ENCODE measurements at regions not wholly inside any gene's neighbourhood (a gene's known extent, or its start where the extent isn't known, plus 50 kb on each side); places are given as distances from the start of the nearest gene placed in this dataset.
"Not testable (repeated sequence)": the region's sequence is repeated elsewhere in the genome, so short reads cannot be mapped to it uniquely, and the experiment has no call there.

DNA sequence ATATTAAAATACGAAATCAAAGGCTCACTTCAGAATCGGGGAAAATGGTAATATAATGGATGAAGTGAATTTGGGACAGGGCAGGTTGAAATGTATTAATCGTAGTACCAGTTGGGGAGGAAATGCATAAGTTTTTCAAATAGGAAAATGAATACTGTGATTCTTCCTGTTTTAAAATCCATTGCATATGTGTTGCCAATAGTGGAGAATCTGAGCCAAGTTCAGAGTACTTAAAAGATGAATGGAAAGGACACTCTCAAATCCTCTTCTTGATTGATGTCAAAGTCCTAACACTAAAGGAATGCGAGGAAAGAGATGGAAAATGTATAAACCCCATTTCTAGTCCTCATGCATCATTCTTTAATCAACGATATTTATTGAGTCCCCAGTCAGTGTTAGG, 160.9 kb upstream of the CCNG1 start:
- peaks cover 0 to 5% (median 4%) of the 10 kb centered on the region in 5 donors for H3K9me3 Mint-ChIP-seq

DNA sequence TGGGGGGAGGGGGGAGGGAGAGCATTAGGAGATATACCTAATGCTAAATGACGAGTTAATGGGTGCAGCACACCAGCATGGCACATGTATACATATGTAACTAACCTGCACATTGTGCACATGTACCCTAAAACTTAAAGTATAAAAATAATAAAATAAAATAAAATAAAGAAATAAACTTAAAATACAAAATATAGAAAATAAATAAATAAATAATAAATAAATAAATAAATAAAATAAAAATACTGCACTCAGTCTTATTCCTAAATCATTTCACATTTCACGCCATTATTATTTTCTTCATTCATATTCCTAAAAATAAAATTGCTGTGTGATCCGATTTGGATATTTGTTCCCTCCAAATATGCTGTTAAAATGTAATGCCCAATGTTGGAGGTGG, 156.5 kb upstream of the CCNG1 start:
- POLR2A ChIA-PET; H3K36me3 Mint-ChIP-seq; DNase-seq; H3K27ac ChIP-seq (ENCODE audit: low read depth, low read length); H3K27me3 Mint-ChIP-seq; H3K4me3 Mint-ChIP-seq; H3K27ac Mint-ChIP-seq; H3K4me1 ChIP-seq (ENCODE audit: insufficient read depth, low read length); H3K4me3 ChIP-seq (ENCODE audit: low read length); H3K27me3 ChIP-seq (ENCODE audit: insufficient read depth, low read length, poor library complexity, severe bottlenecking); H3K9me3 ChIP-seq (ENCODE audit: low read length); H3K4me1 Mint-ChIP-seq; H3K9me3 Mint-ChIP-seq; CTCF ChIA-PET; H3K36me3 ChIP-seq (ENCODE audit: insufficient read depth, low read length): not testable (repeated sequence)

More for the DNA sequence above, 160.9 kb upstream of the CCNG1 start:
- no peak overlapping the region for H3K27ac ChIP-seq (ENCODE audit: low read depth, low read length)
- DNase-seq, result no peak
- ChIA-PET CTCF (no interaction called here), POLR2A (no interaction called here)
- no peaks in the 10 kb centered on the region for H3K4me1 Mint-ChIP-seq
- H3K36me3 ChIP-seq (ENCODE audit: insufficient read depth, low read length), result no peaks in the 10 kb centered on the region
- H3K4me3 Mint-ChIP-seq, result no peak overlapping the region
- no peaks in the 10 kb centered on the region for H3K36me3 Mint-ChIP-seq
- no peak overlapping the region for H3K27ac Mint-ChIP-seq
- H3K4me3 ChIP-seq (ENCODE audit: low read length), result no peak overlapping the region
- peaks cover 0 to 2% of the 10 kb centered on the region in 2 donors for H3K27me3 Mint-ChIP-seq
- no peaks in the 10 kb centered on the region for H3K4me1 ChIP-seq (ENCODE audit: insufficient read depth, low read length)
- no peaks in the 10 kb centered on the region for H3K27me3 ChIP-seq (ENCODE audit: insufficient read depth, low read length, poor library complexity, severe bottlenecking)
- no peaks in the 10 kb centered on the region for H3K9me3 ChIP-seq (ENCODE audit: low read length)

DNA sequence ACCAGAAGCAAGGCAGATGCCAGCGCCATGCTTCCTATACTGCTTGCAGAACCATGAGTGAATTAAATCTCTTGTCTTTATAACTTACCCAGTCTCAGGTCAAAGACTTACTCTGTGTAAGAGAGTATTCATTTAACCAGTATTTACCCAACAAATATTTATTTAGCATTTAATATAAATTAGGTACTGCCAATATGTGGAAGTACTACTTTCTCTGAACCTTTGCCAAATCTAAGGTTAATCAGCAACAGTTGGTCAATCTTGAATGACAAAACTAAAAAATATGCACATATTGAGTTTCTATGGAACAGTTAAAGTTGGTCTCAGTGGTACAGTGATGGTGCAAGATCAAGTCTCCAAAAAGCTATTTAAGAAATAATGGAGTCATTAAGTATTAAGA, 155.9 kb upstream of the CCNG1 start:
- Mint-ChIP-seq H3K36me3 (no peaks in the 10 kb centered on the region), H3K27ac (no peak overlapping the region), H3K27me3 (peaks cover 0 to 2% of the 10 kb centered on the region in 2 donors), H3K4me3 (no peak overlapping the region), H3K9me3 (peaks cover 0 to 4% (median 0%) of the 10 kb centered on the region in 5 donors), H3K4me1 (no peaks in the 10 kb centered on the region)
- no peaks in the 10 kb centered on the region for H3K36me3 ChIP-seq (ENCODE audit: insufficient read depth, low read length)
- CTCF ChIA-PET, result no interaction called here
- POLR2A ChIA-PET, result no interaction called here
- H3K4me1 ChIP-seq (ENCODE audit: insufficient read depth, low read length), result no peaks in the 10 kb centered on the region
- no peak overlapping the region for H3K27ac ChIP-seq (ENCODE audit: low read depth, low read length)
- no peaks in the 10 kb centered on the region for H3K27me3 ChIP-seq (ENCODE audit: insufficient read depth, low read length, poor library complexity, severe bottlenecking)
- H3K9me3 ChIP-seq (ENCODE audit: low read length), result no peaks in the 10 kb centered on the region
- no peak overlapping the region for H3K4me3 ChIP-seq (ENCODE audit: low read length)
- no peak for DNase-seq

DNA sequence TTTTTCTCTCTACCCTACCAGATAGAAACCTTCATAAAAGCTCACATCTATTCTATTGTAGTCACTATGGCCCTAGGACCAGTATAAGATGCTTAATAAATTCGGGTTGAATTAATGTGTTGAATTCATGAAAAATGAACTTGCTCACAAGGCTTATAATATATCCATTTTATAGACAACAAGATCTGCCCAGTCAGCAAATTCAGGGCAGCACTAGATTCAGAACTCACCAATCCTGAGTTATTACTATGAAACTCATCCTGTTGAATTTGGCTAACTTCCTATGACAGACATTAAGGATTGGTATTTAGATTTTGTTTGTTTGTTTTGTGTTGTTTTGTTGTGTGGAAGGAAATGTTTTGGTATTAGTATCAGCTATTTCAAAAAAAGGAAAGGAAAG, 143.6 kb upstream of the CCNG1 start:
- no peaks in the 10 kb centered on the region for H3K9me3 ChIP-seq (ENCODE audit: low read length)
- DNase-seq, result no peak
- H3K9me3 Mint-ChIP-seq, result peaks cover 1 to 5% (median 4%) of the 10 kb centered on the region in 5 donors
- H3K4me3 Mint-ChIP-seq, result no peak overlapping the region
- ChIA-PET CTCF (no interaction called here), POLR2A (no interaction called here)
- H3K27ac Mint-ChIP-seq, result no peak overlapping the region
- no peak overlapping the region for H3K27ac ChIP-seq (ENCODE audit: low read depth, low read length)
- no peaks in the 10 kb centered on the region for H3K4me1 Mint-ChIP-seq
- H3K27me3 Mint-ChIP-seq, result peaks cover 6 to 15% of the 10 kb centered on the region in 2 donors
- H3K36me3 ChIP-seq (ENCODE audit: insufficient read depth, low read length), result no peaks in the 10 kb centered on the region
- no peaks in the 10 kb centered on the region for H3K27me3 ChIP-seq (ENCODE audit: insufficient read depth, low read length, poor library complexity, severe bottlenecking)
- H3K4me1 ChIP-seq (ENCODE audit: insufficient read depth, low read length), result no peaks in the 10 kb centered on the region
- H3K4me3 ChIP-seq (ENCODE audit: low read length), result no peak overlapping the region
- no peaks in the 10 kb centered on the region for H3K36me3 Mint-ChIP-seq

DNA sequence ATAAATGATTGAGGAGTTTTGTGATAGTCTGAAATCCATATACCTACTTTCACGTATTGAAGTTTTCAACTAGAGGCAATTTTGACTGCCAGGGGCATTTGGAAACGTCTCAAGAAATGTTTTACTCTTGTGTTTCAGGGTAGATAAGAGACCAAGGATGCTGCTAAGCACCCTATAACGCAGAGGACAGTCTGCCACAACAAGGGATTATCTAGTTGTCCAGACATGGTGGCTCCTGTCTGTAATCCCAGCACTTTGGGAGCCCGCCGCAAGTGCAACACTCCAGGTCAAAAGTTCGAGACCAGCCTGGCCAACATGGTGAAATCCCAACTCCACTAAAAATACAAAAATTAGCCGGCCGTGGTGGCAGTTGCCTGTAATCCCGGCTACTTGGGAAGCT, 133.7 kb upstream of the CCNG1 start:
- POLR2A ChIA-PET, result no interaction called here

DNA sequence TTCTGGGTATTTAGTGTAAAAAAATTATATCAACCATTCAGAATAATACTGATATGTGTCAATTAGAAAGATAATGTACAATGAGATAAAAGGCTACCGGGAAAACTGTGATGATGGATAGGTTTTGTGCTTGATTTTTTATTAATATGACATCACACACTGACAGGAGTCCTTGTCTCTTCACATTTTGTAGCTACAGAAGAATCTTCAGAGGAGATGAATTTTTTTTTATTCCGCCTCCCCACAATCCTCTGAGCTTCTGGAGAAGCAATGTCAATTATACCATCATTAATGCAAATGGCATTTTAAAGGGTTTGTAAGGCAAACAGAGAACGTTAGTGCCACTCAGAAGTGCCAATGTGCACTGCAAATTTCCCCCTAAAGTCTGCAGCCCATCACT, 131.7 kb upstream of the CCNG1 start:
- POLR2A ChIA-PET, result no interaction called here

More for the DNA sequence above, 133.7 kb upstream of the CCNG1 start:
- no peak for DNase-seq
- Mint-ChIP-seq H3K36me3 (no peaks in the 10 kb centered on the region), H3K4me1 (no peaks in the 10 kb centered on the region), H3K27ac (no peak overlapping the region), H3K4me3 (no peak overlapping the region), H3K27me3 (peaks cover 0 to 3% of the 10 kb centered on the region in 2 donors), H3K9me3 (peaks cover 0 to 2% (median 0%) of the 10 kb centered on the region in 5 donors)
- Histone ChIP-seq H3K27me3 (ENCODE audit: insufficient read depth, low read length, poor library complexity, severe bottlenecking) (no peaks in the 10 kb centered on the region), H3K4me3 (ENCODE audit: low read length) (no peak overlapping the region), H3K27ac (ENCODE audit: low read depth, low read length) (no peak overlapping the region), H3K4me1 (ENCODE audit: insufficient read depth, low read length) (no peaks in the 10 kb centered on the region), H3K9me3 (ENCODE audit: low read length) (no peaks in the 10 kb centered on the region), H3K36me3 (ENCODE audit: insufficient read depth, low read length) (no peaks in the 10 kb centered on the region)
- CTCF ChIA-PET, result no interaction called here

DNA sequence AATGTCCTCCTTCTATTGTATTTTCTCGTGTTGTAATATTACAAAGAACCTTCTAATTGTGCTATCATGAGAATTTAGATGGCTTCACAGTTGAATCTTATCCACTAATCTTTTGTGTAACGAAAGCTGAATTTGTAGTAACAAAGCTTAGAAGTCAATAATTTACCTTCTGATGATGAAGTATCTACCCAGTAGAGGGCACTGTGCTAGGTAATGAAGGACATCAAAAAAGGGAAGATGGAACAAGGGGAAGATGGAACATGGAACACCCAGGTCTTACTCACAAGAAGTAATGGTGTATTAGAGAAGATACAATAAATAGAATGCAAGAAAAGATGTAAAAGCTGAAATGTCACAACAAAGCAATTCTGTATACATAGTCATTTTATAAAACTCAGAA, 131.0 kb upstream of the CCNG1 start:
- Mint-ChIP-seq H3K27me3 (peaks cover 0 to 3% of the 10 kb centered on the region in 2 donors), H3K4me3 (no peak overlapping the region), H3K4me1 (no peaks in the 10 kb centered on the region), H3K27ac (no peak overlapping the region), H3K9me3 (peaks cover 0 to 4% (median 0%) of the 10 kb centered on the region in 5 donors), H3K36me3 (no peaks in the 10 kb centered on the region)
- Histone ChIP-seq H3K27ac (ENCODE audit: low read depth, low read length) (no peak overlapping the region), H3K36me3 (ENCODE audit: insufficient read depth, low read length) (no peaks in the 10 kb centered on the region), H3K27me3 (ENCODE audit: insufficient read depth, low read length, poor library complexity, severe bottlenecking) (no peaks in the 10 kb centered on the region), H3K4me3 (ENCODE audit: low read length) (no peak overlapping the region), H3K4me1 (ENCODE audit: insufficient read depth, low read length) (no peaks in the 10 kb centered on the region), H3K9me3 (ENCODE audit: low read length) (no peaks in the 10 kb centered on the region)
- no peak for DNase-seq
- ChIA-PET CTCF (no interaction called here), POLR2A (no interaction called here)

More for the DNA sequence above, 131.7 kb upstream of the CCNG1 start:
- Mint-ChIP-seq H3K27ac (no peak overlapping the region), H3K27me3 (peaks cover 0 to 3% of the 10 kb centered on the region in 2 donors), H3K9me3 (peaks cover 0 to 4% (median 0%) of the 10 kb centered on the region in 5 donors), H3K36me3 (no peaks in the 10 kb centered on the region), H3K4me3 (no peak overlapping the region), H3K4me1 (no peaks in the 10 kb centered on the region)
- Histone ChIP-seq H3K9me3 (ENCODE audit: low read length) (no peaks in the 10 kb centered on the region), H3K27me3 (ENCODE audit: insufficient read depth, low read length, poor library complexity, severe bottlenecking) (no peaks in the 10 kb centered on the region), H3K4me3 (ENCODE audit: low read length) (no peak overlapping the region), H3K27ac (ENCODE audit: low read depth, low read length) (no peak overlapping the region), H3K4me1 (ENCODE audit: insufficient read depth, low read length) (no peaks in the 10 kb centered on the region), H3K36me3 (ENCODE audit: insufficient read depth, low read length) (no peaks in the 10 kb centered on the region)
- CTCF ChIA-PET, result no interaction called here
- no peak for DNase-seq

DNA sequence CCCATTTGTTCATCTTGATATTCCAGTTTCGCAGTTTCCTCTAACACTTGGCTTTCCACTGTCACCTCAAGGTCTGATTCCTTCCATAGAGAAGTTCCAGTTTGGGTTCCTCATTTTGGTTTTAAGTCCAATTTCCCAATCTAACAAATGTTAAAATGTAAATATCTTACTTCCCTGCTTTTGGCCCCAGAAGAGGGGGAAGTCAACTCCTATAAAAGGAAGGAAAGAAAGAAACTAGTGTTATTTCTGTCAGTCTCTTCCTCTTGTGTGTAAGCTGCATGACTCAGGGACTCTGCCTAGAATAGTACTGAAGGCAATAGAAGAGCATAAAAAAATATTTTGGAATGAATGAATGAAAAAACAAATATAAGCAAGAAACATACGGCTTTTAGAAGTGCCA, 127.5 kb upstream of the CCNG1 start:
- H3K27ac Mint-ChIP-seq, result no peak overlapping the region
- ChIA-PET POLR2A (no interaction called here), CTCF (no interaction called here)
- H3K27ac ChIP-seq (ENCODE audit: low read depth, low read length), result no peak overlapping the region
- H3K36me3 Mint-ChIP-seq, result peaks cover 0 to 4% (median 0%) of the 10 kb centered on the region in 3 donors
- no peak for DNase-seq
- no peaks in the 10 kb centered on the region for H3K4me1 ChIP-seq (ENCODE audit: insufficient read depth, low read length)
- no peaks in the 10 kb centered on the region for H3K36me3 ChIP-seq (ENCODE audit: insufficient read depth, low read length)
- no peaks in the 10 kb centered on the region for H3K27me3 Mint-ChIP-seq
- H3K9me3 ChIP-seq (ENCODE audit: low read length), result no peaks in the 10 kb centered on the region
- H3K4me1 Mint-ChIP-seq, result no peaks in the 10 kb centered on the region
- H3K27me3 ChIP-seq (ENCODE audit: insufficient read depth, low read length, poor library complexity, severe bottlenecking), result no peaks in the 10 kb centered on the region
- peaks cover 7 to 11% (median 11%) of the 10 kb centered on the region in 5 donors for H3K9me3 Mint-ChIP-seq
- H3K4me3 ChIP-seq (ENCODE audit: low read length), result no peak overlapping the region
- no peak overlapping the region for H3K4me3 Mint-ChIP-seq

DNA sequence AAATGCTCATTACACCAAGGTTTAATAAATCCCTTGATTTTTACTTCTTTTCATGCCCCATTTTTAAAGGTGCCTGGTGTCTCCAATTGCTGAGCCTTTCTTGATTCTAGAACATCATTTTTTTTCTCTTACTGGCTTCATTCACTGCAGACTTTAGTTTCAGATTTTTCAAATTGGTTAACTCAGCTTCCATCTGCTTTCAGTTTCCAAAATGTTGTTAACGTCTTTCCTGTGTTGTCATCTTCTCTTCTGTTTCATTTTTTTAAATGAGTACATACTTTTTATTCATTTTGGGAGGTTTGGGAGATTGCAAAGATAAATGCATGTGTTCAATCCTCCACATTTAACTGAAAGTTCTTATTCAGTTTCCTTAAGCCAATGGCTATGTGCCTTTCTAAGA, 126.4 kb upstream of the CCNG1 start:
- no peaks in the 10 kb centered on the region for H3K4me1 Mint-ChIP-seq
- Histone ChIP-seq H3K27ac (ENCODE audit: low read depth, low read length) (no peak overlapping the region), H3K4me3 (ENCODE audit: low read length) (no peak overlapping the region), H3K36me3 (ENCODE audit: insufficient read depth, low read length) (no peaks in the 10 kb centered on the region), H3K9me3 (ENCODE audit: low read length) (no peaks in the 10 kb centered on the region), H3K4me1 (ENCODE audit: insufficient read depth, low read length) (no peaks in the 10 kb centered on the region), H3K27me3 (ENCODE audit: insufficient read depth, low read length, poor library complexity, severe bottlenecking) (no peaks in the 10 kb centered on the region)
- no peak overlapping the region for H3K27ac Mint-ChIP-seq
- no peak for DNase-seq
- ChIA-PET POLR2A (no interaction called here), CTCF (no interaction called here)
- H3K27me3 Mint-ChIP-seq, result no peaks in the 10 kb centered on the region
- H3K9me3 Mint-ChIP-seq, result peaks cover 7 to 11% (median 11%) of the 10 kb centered on the region in 5 donors
- H3K36me3 Mint-ChIP-seq, result peaks cover 0 to 4% (median 0%) of the 10 kb centered on the region in 3 donors
- no peak overlapping the region for H3K4me3 Mint-ChIP-seq

All from CD8-positive, alpha-beta memory T cell (primary cell).